H1 (cell line): ENCODE measurements at regions not wholly inside any gene's neighbourhood (a gene's known extent, or its start where the extent isn't known, plus 50 kb on each side); places are given as distances from the start of the nearest gene placed in this dataset.

Experiments
- CHD1 ChIP-seq: IDR thresholded peaks from 2 replicates; pipeline ENCODE4 v1.6.1; 2012; ENCODE audit warnings: low read depth, low read length, improper control_type of control experiment
- PHF8 ChIP-seq: fragments of 200-600 bp; sonication (generic); conservative IDR thresholded peaks from 2 replicates; pipeline ENCODE4 v1.7.1; 2012; ENCODE audit warnings: low read depth, mild to moderate bottlenecking, inconsistent platforms, low read length, moderate library complexity
- SIRT6 ChIP-seq: IDR thresholded peaks from one replicate; pipeline ENCODE4 v1.7.1; 2012; ENCODE audit warnings: low read length, inconsistent platforms
- TF ChIP-seq, protein P1 (sequence below): IDR thresholded peaks from 2 replicates; pipeline ENCODE4 v1.6.1; 2012; ENCODE audit warnings: low read length, inconsistent platforms
- TF ChIP-seq, protein P2 (sequence below): IDR thresholded peaks from 2 replicates; pipeline ENCODE4 v1.6.1; 2012; ENCODE audit warnings: inconsistent platforms

DNA sequence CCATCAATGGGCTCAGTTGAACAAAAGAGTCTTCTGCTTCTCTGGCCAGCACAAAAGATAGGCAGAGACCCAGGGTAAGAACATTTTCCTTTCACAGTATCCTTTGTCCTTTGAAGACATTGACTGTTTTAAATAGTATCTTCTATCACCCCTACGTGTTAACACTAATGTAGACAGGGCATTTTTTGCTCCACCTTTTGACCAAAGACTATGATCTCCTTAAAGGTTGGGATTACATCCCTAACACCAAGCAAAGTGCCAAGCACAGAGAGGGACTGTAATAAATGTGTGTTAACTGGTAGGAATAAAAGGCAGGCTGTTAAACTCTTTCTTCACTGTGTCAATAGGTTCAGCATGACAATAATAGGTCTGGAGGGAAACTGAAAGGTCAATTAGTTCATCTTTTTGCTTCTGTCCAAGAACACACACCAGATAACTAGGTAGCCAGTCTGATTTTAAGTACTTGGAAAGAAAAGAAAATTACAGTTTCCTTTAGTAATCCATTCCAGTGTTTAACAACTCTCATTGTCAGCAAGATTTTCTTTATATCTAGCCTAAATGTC lies 63.6 kb upstream of the NOX3 start (continued):
- TF ChIP-seq, protein P1, sequence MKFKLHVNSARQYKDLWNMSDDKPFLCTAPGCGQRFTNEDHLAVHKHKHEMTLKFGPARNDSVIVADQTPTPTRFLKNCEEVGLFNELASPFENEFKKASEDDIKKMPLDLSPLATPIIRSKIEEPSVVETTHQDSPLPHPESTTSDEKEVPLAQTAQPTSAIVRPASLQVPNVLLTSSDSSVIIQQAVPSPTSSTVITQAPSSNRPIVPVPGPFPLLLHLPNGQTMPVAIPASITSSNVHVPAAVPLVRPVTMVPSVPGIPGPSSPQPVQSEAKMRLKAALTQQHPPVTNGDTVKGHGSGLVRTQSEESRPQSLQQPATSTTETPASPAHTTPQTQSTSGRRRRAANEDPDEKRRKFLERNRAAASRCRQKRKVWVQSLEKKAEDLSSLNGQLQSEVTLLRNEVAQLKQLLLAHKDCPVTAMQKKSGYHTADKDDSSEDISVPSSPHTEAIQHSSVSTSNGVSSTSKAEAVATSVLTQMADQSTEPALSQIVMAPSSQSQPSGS = no peak
- no peak for TF ChIP-seq PHF8
- TF ChIP-seq, protein P2, sequence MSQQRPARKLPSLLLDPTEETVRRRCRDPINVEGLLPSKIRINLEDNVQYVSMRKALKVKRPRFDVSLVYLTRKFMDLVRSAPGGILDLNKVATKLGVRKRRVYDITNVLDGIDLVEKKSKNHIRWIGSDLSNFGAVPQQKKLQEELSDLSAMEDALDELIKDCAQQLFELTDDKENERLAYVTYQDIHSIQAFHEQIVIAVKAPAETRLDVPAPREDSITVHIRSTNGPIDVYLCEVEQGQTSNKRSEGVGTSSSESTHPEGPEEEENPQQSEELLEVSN = no peak
- TF ChIP-seq SIRT6 = no peak
- TF ChIP-seq CHD1 = no peak
